H9 (cell line): ENCODE measurements at regions not wholly inside any gene's neighbourhood (a gene's known extent, or its start where the extent isn't known, plus 50 kb on each side); places are given as distances from the start of the nearest gene placed in this dataset.

Experiments
- DNase-seq: peaks from one replicate; pipeline ENCODE4 v3.0.0-alpha.2; 2017
- H2AFZ ChIP-seq: one replicate; pipeline ENCODE4 v1.6.1; 2013; ENCODE audit warnings: mild to moderate bottlenecking, low read length, control low read depth, moderate library complexity
- H2AK5ac ChIP-seq: 2 replicates; pipeline ENCODE4 v1.6.1; 2013; ENCODE audit warnings: low read length, control low read depth, mixed read lengths; ENCODE audit not compliant: insufficient read length
- H2BK120ac ChIP-seq: one replicate; pipeline ENCODE4 v1.6.1; 2013; ENCODE audit warnings: low read depth, mild to moderate bottlenecking, low read length, control low read depth, inconsistent platforms; ENCODE audit not compliant: poor library complexity, severe bottlenecking
- H2BK12ac ChIP-seq: 2 replicates; pipeline ENCODE4 v1.6.1; 2013; ENCODE audit warnings: low read length, control low read depth, mixed read lengths, low read depth; ENCODE audit not compliant: insufficient read length
- H2BK15ac ChIP-seq: 2 replicates; pipeline ENCODE4 v1.6.1; 2013; ENCODE audit warnings: low read depth, low read length, control low read depth
- H2BK20ac ChIP-seq: one replicate; pipeline ENCODE4 v1.6.1; 2013; ENCODE audit warnings: low read depth, mild to moderate bottlenecking, low read length, control low read depth, inconsistent platforms; ENCODE audit not compliant: poor library complexity, severe bottlenecking
- H2BK5ac ChIP-seq: 2 replicates; pipeline ENCODE4 v1.6.1; 2013; ENCODE audit warnings: low read length, control low read depth, mixed read lengths; ENCODE audit not compliant: insufficient read length
- H3K14ac ChIP-seq: 2 replicates; pipeline ENCODE4 v1.6.1; 2013; ENCODE audit warnings: low read length, control low read depth; ENCODE audit not compliant: insufficient read depth
- H3K18ac ChIP-seq: 2 replicates; pipeline ENCODE4 v1.6.1; 2013; ENCODE audit warnings: low read depth, mild to moderate bottlenecking, mixed read lengths, low read length, control low read depth; ENCODE audit not compliant: insufficient read length
- H3K23ac ChIP-seq: 2 replicates; pipeline ENCODE4 v1.6.1; 2013; ENCODE audit warnings: low read length, control low read depth, mixed read lengths, low read depth; ENCODE audit not compliant: insufficient read length
- H3K23me2 ChIP-seq: 2 replicates; pipeline ENCODE4 v1.6.1; 2013; ENCODE audit warnings: low read depth, mild to moderate bottlenecking, mixed read lengths, low read length, control low read depth; ENCODE audit not compliant: insufficient read length, poor library complexity, severe bottlenecking
- H3K27ac ChIP-seq: 2 replicates; pipeline ENCODE4 v1.5.1; 2013; ENCODE audit warnings: low read length, control low read depth, mixed read lengths, low read depth; ENCODE audit not compliant: insufficient read length
- H3K27me3 ChIP-seq: 2 replicates; pipeline ENCODE4 v1.6.1; 2013; ENCODE audit warnings: low read length, control low read depth, inconsistent platforms; ENCODE audit not compliant: insufficient read depth
- H3K4ac ChIP-seq: 2 replicates; pipeline ENCODE4 v1.6.1; 2013; ENCODE audit warnings: low read depth, mild to moderate bottlenecking, control low read depth, inconsistent platforms, low read length, moderate library complexity
- H3K4me1 ChIP-seq: 2 replicates; pipeline ENCODE4 v1.6.1; 2013; ENCODE audit warnings: low read length, control low read depth, inconsistent platforms; ENCODE audit not compliant: insufficient read depth
- H3K4me2 ChIP-seq: 2 replicates; pipeline ENCODE4 v1.6.1; 2013; ENCODE audit warnings: low read length, control low read depth, mixed read lengths; ENCODE audit not compliant: insufficient read length, insufficient read depth
- H3K56ac ChIP-seq: 2 replicates; pipeline ENCODE4 v1.6.1; 2013; ENCODE audit warnings: low read depth, mild to moderate bottlenecking, mixed read lengths, low read length, control low read depth; ENCODE audit not compliant: insufficient read length
- H3K79me1 ChIP-seq: 2 replicates; pipeline ENCODE4 v1.6.1; 2013; ENCODE audit warnings: low read depth, mild to moderate bottlenecking, moderate library complexity, low read length, control low read depth, inconsistent platforms; ENCODE audit not compliant: insufficient read depth, poor library complexity, severe bottlenecking
- H3K79me2 ChIP-seq: 2 replicates; pipeline ENCODE4 v1.6.1; 2013; ENCODE audit warnings: low read length, control low read depth, inconsistent platforms; ENCODE audit not compliant: insufficient read depth
- H3K9ac ChIP-seq: 2 replicates; pipeline ENCODE4 v1.6.1; 2013; ENCODE audit warnings: low read length, control low read depth, mixed read lengths; ENCODE audit not compliant: insufficient read length; ENCODE audit errors: extremely low read depth
- H3K9me3 ChIP-seq: one replicate; pipeline ENCODE4 v1.6.1; 2013; ENCODE audit warnings: low read depth, low read length, inconsistent platforms; ENCODE audit not compliant: control insufficient read depth
- H3T11ph ChIP-seq: one replicate; pipeline ENCODE4 v1.6.1; 2013; ENCODE audit warnings: mild to moderate bottlenecking, low read length, control low read depth, inconsistent platforms
- H4K20me1 ChIP-seq: one replicate; pipeline ENCODE4 v1.6.1; 2013; ENCODE audit not compliant: control insufficient read depth, insufficient read length, insufficient read depth
- H4K5ac ChIP-seq: 2 replicates; pipeline ENCODE4 v1.6.1; 2013; ENCODE audit warnings: low read depth, mild to moderate bottlenecking, mixed read lengths, low read length, control low read depth; ENCODE audit not compliant: insufficient read length
- H4K8ac ChIP-seq: replicated peaks from 2 replicates; pipeline ENCODE4 v1.6.1; 2013; ENCODE audit warnings: low read length, control low read depth, mixed read lengths, low read depth; ENCODE audit not compliant: insufficient read length
- H4K91ac ChIP-seq: 2 replicates; pipeline ENCODE4 v1.6.1; 2013; ENCODE audit warnings: low read depth, mild to moderate bottlenecking, moderate library complexity, mixed read lengths, low read length, control low read depth; ENCODE audit not compliant: insufficient read length
- H3K27ac Mint-ChIP-seq, 3 experiments: 2 replicates in 2 of 3; 3 replicates in 1 of 3; pipeline ENCODE4 v1.8.0; 2020 to 2021; ENCODE audit warnings: mixed read lengths in 3 of 3, mild to moderate bottlenecking in 1 of 3, moderate library complexity in 1 of 3
- H3K27me3 Mint-ChIP-seq: 2 replicates; pipeline ENCODE4 v1.8.0; 2021; ENCODE audit warnings: low read depth, mild to moderate bottlenecking, moderate library complexity, mixed read lengths
- H3K36me3 Mint-ChIP-seq, 3 experiments: 2 replicates in 2 of 3; 3 replicates in 1 of 3; pipeline ENCODE4 v1.8.0; 2020 to 2021; ENCODE audit warnings: low read depth in 3 of 3, mixed read lengths in 3 of 3; ENCODE audit not compliant: insufficient read depth in 1 of 3
- H3K4me1 Mint-ChIP-seq, 2 experiments: 2 replicates each; pipeline ENCODE4 v1.8.0; 2020; ENCODE audit warnings: mixed read lengths in 2 of 2
- H3K4me3 Mint-ChIP-seq, 2 experiments: 2 replicates in 1 of 2; 3 replicates in 1 of 2; pipeline ENCODE4 v1.8.0; 2020 to 2021; ENCODE audit warnings: mild to moderate bottlenecking in 2 of 2, mixed read lengths in 2 of 2, moderate library complexity in 1 of 2
- H3K9me3 Mint-ChIP-seq, 2 experiments: 2 replicates in 1 of 2; 3 replicates in 1 of 2; pipeline ENCODE4 v1.8.0; 2020; ENCODE audit warnings: mild to moderate bottlenecking in 2 of 2, mixed read lengths in 2 of 2, moderate library complexity in 1 of 2
- WGBS: extraction: QIAGEN DNeasy Blood & Tissue Kit; methylation state at CpG from one replicate; pipeline ENCODE4 v1.1.7; 2013; ENCODE audit warnings: missing lambda C conversion rate, low lambda C conversion rate, mixed read lengths; ENCODE audit not compliant: insufficient read length; ENCODE audit errors: extremely low coverage; 5-methylcytosine and 5-hydroxymethylcytosine counted together
- TF ChIP-seq, protein P1 (sequence below): fragments of 200-600 bp; sonication (generic); conservative IDR thresholded peaks from 3 replicates; pipeline ENCODE4 v1.8.0; 2021; ENCODE audit warnings: antibody characterized with exemption, mild to moderate bottlenecking

DNA sequence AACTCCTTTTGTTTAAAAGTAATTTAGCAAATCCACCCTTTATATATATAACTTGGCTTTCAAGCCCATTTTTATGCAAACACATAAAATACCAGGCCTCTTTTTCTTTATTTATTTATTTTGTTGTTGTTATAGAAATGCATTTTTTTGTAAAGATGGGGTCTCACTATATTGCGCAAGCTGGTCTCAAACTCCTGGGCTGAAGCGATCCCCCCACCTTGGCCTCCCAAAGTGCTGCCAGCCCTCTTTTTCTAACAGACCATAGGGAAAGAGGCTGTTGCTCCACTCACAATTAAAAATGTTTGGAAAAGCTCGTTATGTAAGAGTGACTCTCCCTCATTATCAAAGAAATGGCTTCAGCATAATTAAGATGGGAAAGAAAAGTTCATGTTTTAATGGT lies 440.9 kb downstream of the HACE1 start:
- no peak overlapping the region for H3K14ac ChIP-seq
- no peak overlapping the region for H2AK5ac ChIP-seq
- no peaks in the 10 kb centered on the region for H3K27me3 ChIP-seq
- H3K23ac ChIP-seq = no peak overlapping the region
- H3K27ac ChIP-seq = no peak overlapping the region
- Mint-ChIP-seq H3K4me1 (0 out of 4 replicates have a peak, but pooled peaks cover 0 to 1% of the 10 kb centered on the region in 2 experiments), H3K4me3 (no peak overlapping the region), H3K36me3 (no peaks in the 10 kb centered on the region), H3K27ac (no peak overlapping the region), H3K27me3 (no peaks in the 10 kb centered on the region), H3K9me3 (no peaks in the 10 kb centered on the region)
- no peaks in the 10 kb centered on the region for H3K23me2 ChIP-seq
- no peak overlapping the region for H3K4ac ChIP-seq
- TF ChIP-seq, protein P1, sequence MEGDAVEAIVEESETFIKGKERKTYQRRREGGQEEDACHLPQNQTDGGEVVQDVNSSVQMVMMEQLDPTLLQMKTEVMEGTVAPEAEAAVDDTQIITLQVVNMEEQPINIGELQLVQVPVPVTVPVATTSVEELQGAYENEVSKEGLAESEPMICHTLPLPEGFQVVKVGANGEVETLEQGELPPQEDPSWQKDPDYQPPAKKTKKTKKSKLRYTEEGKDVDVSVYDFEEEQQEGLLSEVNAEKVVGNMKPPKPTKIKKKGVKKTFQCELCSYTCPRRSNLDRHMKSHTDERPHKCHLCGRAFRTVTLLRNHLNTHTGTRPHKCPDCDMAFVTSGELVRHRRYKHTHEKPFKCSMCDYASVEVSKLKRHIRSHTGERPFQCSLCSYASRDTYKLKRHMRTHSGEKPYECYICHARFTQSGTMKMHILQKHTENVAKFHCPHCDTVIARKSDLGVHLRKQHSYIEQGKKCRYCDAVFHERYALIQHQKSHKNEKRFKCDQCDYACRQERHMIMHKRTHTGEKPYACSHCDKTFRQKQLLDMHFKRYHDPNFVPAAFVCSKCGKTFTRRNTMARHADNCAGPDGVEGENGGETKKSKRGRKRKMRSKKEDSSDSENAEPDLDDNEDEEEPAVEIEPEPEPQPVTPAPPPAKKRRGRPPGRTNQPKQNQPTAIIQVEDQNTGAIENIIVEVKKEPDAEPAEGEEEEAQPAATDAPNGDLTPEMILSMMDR = no peak
- H3K4me1 ChIP-seq = no peaks in the 10 kb centered on the region
- no peaks in the 10 kb centered on the region for H3K79me1 ChIP-seq
- no peak overlapping the region for H4K8ac ChIP-seq
- no peak overlapping the region for H2BK12ac ChIP-seq
- H4K91ac ChIP-seq = no peak overlapping the region
- no peak overlapping the region for H3K9ac ChIP-seq
- no peaks in the 10 kb centered on the region for H4K20me1 ChIP-seq
- H3K79me2 ChIP-seq = no peaks in the 10 kb centered on the region
- H3K9me3 ChIP-seq = no peaks in the 10 kb centered on the region
- H4K5ac ChIP-seq = no peak overlapping the region
- no peak overlapping the region for H2AFZ ChIP-seq
- no peak overlapping the region for H2BK15ac ChIP-seq
- WGBS = no CpG with 5 or more reads among the region's 3 CpGs
- H3K4me2 ChIP-seq = no peak overlapping the region
- H2BK5ac ChIP-seq = no peak overlapping the region
- no peak overlapping the region for H3T11ph ChIP-seq
- H3K18ac ChIP-seq = no peak overlapping the region
- no peak overlapping the region for H2BK120ac ChIP-seq
- H3K56ac ChIP-seq = no peak overlapping the region
- H2BK20ac ChIP-seq = no peak overlapping the region
- no peak for DNase-seq
